Panc1 (cell line): ENCODE measurements at regions not wholly inside any gene's neighbourhood (a gene's known extent, or its start where the extent isn't known, plus 50 kb on each side); places are given as distances from the start of the nearest gene placed in this dataset.

Experiments
- ATAC-seq: fragments of 200-7000 bp; cut with Tn5 transposase; 2 replicates; pipeline ENCODE4 v1.9.1; 2020; ENCODE audit warnings: mild to moderate bottlenecking, moderate library complexity
- BruUV-seq: library from RNA; stranded (reverse); fragments of 400-500 nt; replicated peaks from 2 replicates; lab custom pipeline; 2021; lab: Mats Ljungman, UMichigan
- CTCF ChIA-PET: fragments of 300-600 bp; sonication (Branson Sonifier 250); formaldehyde crosslinking; loops from one replicate; lab custom pipeline; 2022; ENCODE audit warnings: antibody characterized with exemption; lab: Charles Lee
- POLR2A ChIA-PET: fragments of 300-600 bp; sonication (Branson Sonifier 250); formaldehyde crosslinking; loops from one replicate; lab custom pipeline; 2022; ENCODE audit warnings: antibody characterized with exemption; lab: Charles Lee
- DNase-seq: peaks from one replicate; pipeline ENCODE4 v3.0.0-alpha.2; 2010; ENCODE audit warnings: low read depth, low spot score
- H3K27ac ChIP-seq: 2 replicates; pipeline ENCODE4 v1.5.1; 2011; ENCODE audit warnings: mild to moderate bottlenecking, low read length, inconsistent platforms
- H3K27me3 ChIP-seq: fragments of 200-500 bp; sonication (Bioruptor generic); 2 replicates; pipeline ENCODE4 v1.6.0; 2014; ENCODE audit warnings: low read length, inconsistent platforms; ENCODE audit not compliant: control insufficient read depth, insufficient read depth
- H3K36me3 ChIP-seq: fragments of 200-500 bp; sonication (Bioruptor generic); 2 replicates; pipeline ENCODE4 v1.5.1; 2014; ENCODE audit warnings: inconsistent platforms, mild to moderate bottlenecking, low read length, moderate library complexity; ENCODE audit not compliant: control insufficient read depth, insufficient read depth
- H3K4me1 ChIP-seq: 2 replicates; pipeline ENCODE4 v1.5.1; 2011; ENCODE audit warnings: inconsistent platforms, mild to moderate bottlenecking, low read length, moderate library complexity; ENCODE audit not compliant: control insufficient read depth, insufficient read depth
- H3K4me3 ChIP-seq, 2 experiments: 2 replicates each; pipeline ENCODE4 v1.5.1; 2011 to 2012; ENCODE audit warnings: low read depth in 2 of 2, low read length in 2 of 2, mild to moderate bottlenecking in 2 of 2, inconsistent platforms in 1 of 2, moderate library complexity in 1 of 2
- H3K9me3 ChIP-seq: fragments of 200-500 bp; sonication (Bioruptor generic); 2 replicates; pipeline ENCODE4 v1.5.1; 2014; ENCODE audit warnings: low read depth, mild to moderate bottlenecking, inconsistent platforms, low read length, moderate library complexity; ENCODE audit not compliant: control insufficient read depth, insufficient read depth
- CTCF ChIP-seq: fragments of 450-650 bp; IDR thresholded peaks from 2 replicates; pipeline ENCODE4 v1.5.1; 2017; ENCODE audit warnings: mild to moderate bottlenecking
- POLR2AphosphoS5 ChIP-seq: IDR thresholded peaks from 2 replicates; pipeline ENCODE4 v1.6.1; 2012; ENCODE audit warnings: mild to moderate bottlenecking, low read depth, low read length, moderate library complexity
- REST ChIP-seq, 2 experiments: IDR thresholded peaks; 2 replicates each; pipeline ENCODE4 v1.6.1; 2011 to 2012; ENCODE audit warnings: low read depth in 2 of 2, control low read depth in 1 of 2, low read length in 1 of 2, mild to moderate bottlenecking in 1 of 2, moderate library complexity in 1 of 2; ENCODE audit not compliant: insufficient read depth in 1 of 2
- SIN3A ChIP-seq: IDR thresholded peaks from 2 replicates; pipeline ENCODE4 v1.6.1; 2012; ENCODE audit warnings: low read depth, mild to moderate bottlenecking, low read length, moderate library complexity, borderline replicate concordance; ENCODE audit not compliant: insufficient read depth
- TCF7L2 ChIP-seq: IDR thresholded peaks from 2 replicates; pipeline ENCODE4 v1.6.1; 2011; ENCODE audit warnings: mild to moderate bottlenecking, low read depth, low read length, inconsistent platforms
- in situ Hi-C: cut with HindIII; loops from 2 replicates; pipeline ENCODE4 v1.10.0; 2016; ENCODE audit warnings: low sequenced_read_pairs, low pct_unique_long_range_greater_than_20kb
- intact Hi-C: fragments of 100-400 bp; cut with micrococcal nuclease; formaldehyde crosslinking; loops from one replicate; pipeline ENCODE4 v1.10.0; 2022; ENCODE audit not compliant: unreplicated experiment

GRCh38 chr10:78356291-78356900 is 322.7 kb downstream of the RPS24 start:
- CTCF ChIA-PET: no interaction called here
- POLR2A ChIA-PET: no interaction called here
- TF ChIP-seq CTCF (no peak), POLR2AphosphoS5 (no peak), REST (IDR thresholded peaks at IDR 0.05; ENCODE audit: insufficient read depth in 1 of 2, low read depth in 2 of 2, low read length in 1 of 2) (no peak), SIN3A (no peak), TCF7L2 (no peak)
- in situ Hi-C loops (no loop called here), intact Hi-C loops (no loop called here)
- H3K4me1 ChIP-seq: no peaks in the 10 kb centered on the region
- H3K9me3 ChIP-seq: no peaks in the 10 kb centered on the region
- no TSS peak for BruUV-seq
- no peak overlapping the region for H3K27ac ChIP-seq
- peaks cover 9% of the 10 kb centered on the region; the same call in 1 of the 2 replicates for H3K27me3 ChIP-seq
- DNase-seq (no peak), ATAC-seq (no peak)
- no peaks in the 10 kb centered on the region for H3K36me3 ChIP-seq
- H3K4me3 ChIP-seq: no peak overlapping the region

GRCh38 chr10:78357141-78358063 is 323.7 kb downstream of the RPS24 start:
- H3K27ac ChIP-seq: no peak overlapping the region
- no TSS peak for BruUV-seq
- ChIA-PET CTCF (no interaction called here), POLR2A (no interaction called here)
- H3K4me1 ChIP-seq: no peaks in the 10 kb centered on the region
- ATAC-seq (no peak), DNase-seq (no peak)
- peaks cover 6% of the 10 kb centered on the region; the same call in 1 of the 2 replicates for H3K27me3 ChIP-seq
- H3K9me3 ChIP-seq: no peaks in the 10 kb centered on the region
- no peak overlapping the region for H3K4me3 ChIP-seq
- intact Hi-C loops (no loop called here), in situ Hi-C loops (no loop called here)
- H3K36me3 ChIP-seq: no peaks in the 10 kb centered on the region
- TF ChIP-seq REST (IDR thresholded peaks at IDR 0.05; ENCODE audit: insufficient read depth in 1 of 2, low read depth in 2 of 2, low read length in 1 of 2) (no peak), POLR2AphosphoS5 (no peak), TCF7L2 (no peak), CTCF (no peak), SIN3A (no peak)
